ENCODE measurements at regions not wholly inside any gene's neighbourhood (a gene's known extent, or its start where the extent isn't known, plus 50 kb on each side); places are given as distances from the start of the nearest gene placed in this dataset.

DNA sequence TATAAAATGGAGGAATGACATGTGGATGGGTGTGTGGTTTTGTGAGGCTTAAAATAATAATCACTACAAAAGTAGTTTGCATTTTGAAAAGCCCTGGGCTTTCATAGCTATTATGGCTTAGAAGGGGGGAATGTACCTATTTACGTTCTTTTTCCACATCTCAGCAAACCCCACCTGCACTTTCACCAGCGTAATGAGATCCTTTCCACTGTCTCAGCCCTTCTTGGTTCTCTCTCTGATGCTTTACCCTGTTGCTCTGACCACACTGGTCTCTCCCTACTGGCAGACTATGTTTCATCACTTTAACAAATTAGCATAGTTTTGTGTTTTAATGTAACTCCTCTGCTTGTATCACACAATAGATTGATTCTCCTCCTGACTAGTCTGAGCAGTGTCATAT lies 234.6 kb downstream of the DMRT2 start:
- TF ChIP-seq EP300 (IDR thresholded peaks at IDR 0.05) (no peak), POLR2AphosphoS5 (IDR thresholded peaks at IDR 0.05) (no peak)
